ENCODE measurements at regions not wholly inside any gene's neighbourhood (a gene's known extent, or its start where the extent isn't known, plus 50 kb on each side); places are given as distances from the start of the nearest gene placed in this dataset.

DNA sequence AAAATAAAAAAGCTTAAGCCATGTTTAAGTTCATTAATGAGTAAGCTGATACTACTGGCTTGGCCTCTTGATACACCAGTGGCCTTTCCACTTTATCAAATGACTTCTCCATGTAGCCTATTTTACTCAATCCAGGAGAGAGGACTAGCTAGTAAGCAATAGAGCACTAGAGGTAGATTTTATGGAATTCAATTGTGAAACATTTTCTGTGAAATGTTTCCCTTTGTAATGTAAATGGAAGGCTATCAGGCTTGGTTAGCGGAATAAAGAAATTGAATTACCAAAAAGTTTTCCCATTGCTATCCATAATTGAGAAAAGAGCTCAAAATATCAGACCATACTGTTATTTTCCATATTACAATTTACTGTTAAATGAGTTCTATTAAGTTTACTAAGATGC, 515.4 kb upstream of the CDH2 start:
- no peaks in the 10 kb centered on the region for H3K27me3 Mint-ChIP-seq (ENCODE audit: low read depth)
- no peaks in the 10 kb centered on the region for H3K4me1 Mint-ChIP-seq (ENCODE audit: low read depth)
- H3K9me3 Mint-ChIP-seq = peaks cover 11% of the 10 kb centered on the region
- no peak overlapping the region for H3K27ac Mint-ChIP-seq
- H3K36me3 Mint-ChIP-seq (ENCODE audit: low read depth) = no peaks in the 10 kb centered on the region
- no peak overlapping the region for H3K4me3 Mint-ChIP-seq
- CTCF ChIA-PET = no interaction called here
- intact Hi-C loops (cut with micrococcal nuclease) = no loop called here
- no peak for DNase-seq

DNA sequence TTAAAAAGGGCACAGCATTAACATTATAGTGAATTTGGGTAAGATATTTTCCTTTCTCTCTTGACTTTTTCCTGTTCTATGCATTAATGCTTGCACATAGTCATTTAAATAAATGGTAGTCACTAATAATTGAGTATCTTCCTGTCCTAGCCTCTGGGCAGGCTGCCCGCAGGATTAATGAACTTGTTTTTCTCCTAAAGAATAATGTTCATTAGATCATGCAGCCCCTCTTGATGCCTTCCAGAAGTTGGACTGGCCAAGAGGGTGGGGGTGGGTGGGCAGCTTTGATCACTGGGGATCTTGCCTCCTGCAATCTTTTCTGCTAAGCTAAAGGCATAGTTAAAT, 514.5 kb upstream of the CDH2 start:
- no peak overlapping the region for H3K4me3 Mint-ChIP-seq
- H3K27me3 Mint-ChIP-seq (ENCODE audit: low read depth) = no peaks in the 10 kb centered on the region
- H3K4me1 Mint-ChIP-seq (ENCODE audit: low read depth) = no peaks in the 10 kb centered on the region
- H3K9me3 Mint-ChIP-seq = peaks cover 8% of the 10 kb centered on the region
- CTCF ChIA-PET = no interaction called here
- no peak for DNase-seq
- intact Hi-C loops (cut with micrococcal nuclease) = loop anchor here (1.0 kb wide), 1 partner anchor 9 kb away; no protein-coding TSS in a partner anchor
- no peak overlapping the region for H3K27ac Mint-ChIP-seq
- H3K36me3 Mint-ChIP-seq (ENCODE audit: low read depth) = no peaks in the 10 kb centered on the region

DNA sequence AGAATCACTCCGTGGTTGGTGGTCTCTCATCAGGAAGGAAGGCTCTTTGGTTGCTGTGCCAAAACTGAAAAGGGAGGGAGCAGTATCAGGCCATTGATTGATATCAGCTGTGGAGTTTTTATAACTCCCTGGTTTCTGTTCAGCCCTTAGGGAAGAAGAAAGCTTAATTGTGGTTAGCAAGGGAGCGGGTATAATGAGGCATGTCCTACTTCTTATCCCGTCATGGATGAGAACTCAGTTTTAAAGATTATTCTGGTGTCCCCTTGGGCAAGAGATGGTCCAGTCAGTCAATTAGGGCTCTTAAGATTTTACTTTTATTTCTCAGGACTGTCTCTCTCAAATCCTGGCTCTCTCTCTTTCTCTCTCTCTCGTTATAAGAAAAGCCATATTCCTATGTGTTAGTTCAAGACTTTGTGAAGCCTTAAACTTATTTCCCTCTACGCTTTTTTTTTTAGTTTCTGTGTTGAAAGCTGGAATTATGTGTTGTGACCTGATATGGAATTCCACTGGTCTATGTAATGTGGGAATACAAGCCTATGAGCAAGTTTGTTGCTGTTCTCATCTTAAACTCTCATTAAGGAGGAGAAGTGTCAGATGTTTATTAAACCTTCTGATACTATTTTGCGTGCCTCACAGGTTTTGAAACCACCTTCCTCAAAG, 514.0 kb upstream of the CDH2 start:
- H3K27me3 Mint-ChIP-seq (ENCODE audit: low read depth) = no peaks in the 10 kb centered on the region
- no peaks in the 10 kb centered on the region for H3K4me1 Mint-ChIP-seq (ENCODE audit: low read depth)
- CTCF ChIA-PET = interaction anchor here (0.9 kb wide), 1 partner anchor 9 kb away, joined by 3 read pairs; no protein-coding TSS in a partner anchor
- no peak overlapping the region for H3K4me3 Mint-ChIP-seq
- no peak for DNase-seq
- H3K9me3 Mint-ChIP-seq = peaks cover 8% of the 10 kb centered on the region
- intact Hi-C loops (cut with micrococcal nuclease) = loop anchor here (1.0 kb wide), 1 partner anchor 9 kb away; no protein-coding TSS in a partner anchor
- H3K27ac Mint-ChIP-seq = no peak overlapping the region
- no peaks in the 10 kb centered on the region for H3K36me3 Mint-ChIP-seq (ENCODE audit: low read depth)

DNA sequence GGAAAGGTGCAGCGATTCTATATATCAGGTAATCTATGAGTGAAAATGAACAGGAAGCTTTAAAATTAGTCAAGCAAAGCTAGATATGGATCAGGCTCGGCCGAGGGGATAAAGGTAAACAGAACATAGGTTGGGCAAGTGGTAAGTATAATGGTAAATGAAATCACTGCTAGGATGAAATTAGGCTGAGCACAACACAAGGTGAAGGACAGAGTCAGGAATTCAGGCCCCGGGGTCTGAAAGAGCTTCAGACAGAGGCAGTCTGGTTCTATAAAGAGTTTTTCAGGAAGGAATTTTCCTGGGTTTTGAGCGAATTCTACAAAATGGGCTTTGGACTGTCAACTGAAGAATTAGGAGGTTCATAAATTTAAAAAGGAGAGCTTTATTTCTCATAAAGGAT, 513.2 kb upstream of the CDH2 start:
- Mint-ChIP-seq H3K27me3 (ENCODE audit: low read depth) (no peaks in the 10 kb centered on the region), H3K36me3 (ENCODE audit: low read depth) (no peaks in the 10 kb centered on the region), H3K27ac (no peak overlapping the region), H3K4me3 (no peak overlapping the region), H3K9me3 (peaks cover 7% of the 10 kb centered on the region), H3K4me1 (ENCODE audit: low read depth) (no peaks in the 10 kb centered on the region)
- no peak for DNase-seq
- intact Hi-C loops (cut with micrococcal nuclease) = no loop called here
- CTCF ChIA-PET = interaction anchor here (0.9 kb wide), 1 partner anchor 9 kb away, joined by 3 read pairs; no protein-coding TSS in a partner anchor

DNA sequence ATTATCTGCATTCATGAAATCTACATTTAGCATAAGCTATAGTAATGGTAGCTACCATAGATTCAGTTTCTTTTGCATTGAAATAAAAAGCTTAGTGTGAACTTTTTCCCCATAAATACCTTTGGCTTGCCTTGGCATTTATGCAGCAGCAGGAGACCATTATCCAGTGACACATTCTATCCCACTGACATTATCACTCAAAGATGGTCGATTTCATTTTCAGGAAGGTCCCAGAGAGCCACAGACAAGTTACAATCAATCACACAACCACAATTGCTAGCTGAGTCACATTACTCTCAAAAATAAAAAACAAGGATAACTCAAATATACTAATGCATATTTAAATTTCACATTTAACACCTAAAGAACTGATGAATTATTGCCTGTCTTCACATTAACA, 512.7 kb upstream of the CDH2 start:
- Mint-ChIP-seq H3K9me3 (peaks cover 7% of the 10 kb centered on the region), H3K27me3 (ENCODE audit: low read depth) (no peaks in the 10 kb centered on the region), H3K36me3 (ENCODE audit: low read depth) (no peaks in the 10 kb centered on the region), H3K27ac (no peak overlapping the region), H3K4me3 (no peak overlapping the region), H3K4me1 (ENCODE audit: low read depth) (no peaks in the 10 kb centered on the region)
- DNase-seq = no peak
- intact Hi-C loops (cut with micrococcal nuclease) = no loop called here
- CTCF ChIA-PET = no interaction called here

DNA sequence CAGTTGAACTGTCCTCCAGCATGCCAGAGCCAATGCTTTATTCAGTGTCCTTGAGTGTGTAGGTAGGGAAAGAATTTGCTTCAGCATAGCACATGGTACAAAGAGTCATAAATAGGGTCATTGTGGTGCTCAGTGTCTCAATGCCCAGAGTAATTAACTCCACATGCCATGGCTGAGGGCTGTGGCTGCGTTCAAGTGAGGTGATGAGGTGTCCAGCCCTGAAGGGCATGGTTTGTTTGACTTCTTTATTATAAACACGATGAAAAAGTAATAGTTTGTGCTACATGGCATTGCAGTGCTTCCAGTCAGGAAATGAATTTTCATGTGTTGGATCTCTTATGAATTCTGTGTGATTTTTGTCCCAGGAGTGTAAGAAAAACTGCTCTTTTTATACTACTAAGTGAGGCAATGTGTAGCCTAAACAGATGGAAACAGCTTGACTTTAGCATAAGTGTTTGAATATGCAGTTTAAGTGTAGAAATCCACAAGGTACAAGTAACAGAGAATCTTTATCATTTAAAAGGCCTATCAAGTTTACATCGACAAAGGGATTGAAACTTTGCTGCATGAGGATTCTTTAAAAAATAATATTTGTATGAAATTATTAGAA, 507.9 kb upstream of the CDH2 start:
- no peak overlapping the region for H3K27ac Mint-ChIP-seq
- no peak overlapping the region for H3K4me3 Mint-ChIP-seq
- DNase-seq = no peak
- intact Hi-C loops (cut with micrococcal nuclease) = no loop called here
- H3K9me3 Mint-ChIP-seq = peaks cover 2% of the 10 kb centered on the region
- no peaks in the 10 kb centered on the region for H3K36me3 Mint-ChIP-seq (ENCODE audit: low read depth)
- no peaks in the 10 kb centered on the region for H3K27me3 Mint-ChIP-seq (ENCODE audit: low read depth)
- H3K4me1 Mint-ChIP-seq (ENCODE audit: low read depth) = no peaks in the 10 kb centered on the region
- CTCF ChIA-PET = no interaction called here

DNA sequence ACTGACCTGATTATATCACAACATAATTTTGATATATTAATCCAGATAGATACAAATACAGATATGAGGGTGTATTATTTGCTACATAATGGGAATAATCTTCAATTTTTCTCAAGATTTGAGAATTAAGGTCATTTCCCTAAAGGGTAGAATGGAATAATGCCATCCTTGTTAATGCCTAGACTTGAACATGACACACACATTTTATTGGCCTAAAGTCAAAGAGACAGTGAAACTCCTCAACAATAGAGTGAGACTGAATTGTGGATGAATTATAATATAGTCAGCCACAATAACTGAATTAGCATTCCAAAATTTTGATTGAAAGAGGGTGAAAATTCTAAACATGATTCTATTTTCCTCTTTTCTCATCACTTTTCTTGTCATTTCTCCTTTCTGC, 506.0 kb upstream of the CDH2 start:
- H3K27me3 Mint-ChIP-seq (ENCODE audit: low read depth) = no peaks in the 10 kb centered on the region
- no peak for DNase-seq
- CTCF ChIA-PET = no interaction called here
- intact Hi-C loops (cut with micrococcal nuclease) = no loop called here
- H3K36me3 Mint-ChIP-seq (ENCODE audit: low read depth) = no peaks in the 10 kb centered on the region
- H3K4me1 Mint-ChIP-seq (ENCODE audit: low read depth) = no peaks in the 10 kb centered on the region
- no peak overlapping the region for H3K27ac Mint-ChIP-seq
- no peak overlapping the region for H3K4me3 Mint-ChIP-seq
- peaks cover 4% of the 10 kb centered on the region for H3K9me3 Mint-ChIP-seq

DNA sequence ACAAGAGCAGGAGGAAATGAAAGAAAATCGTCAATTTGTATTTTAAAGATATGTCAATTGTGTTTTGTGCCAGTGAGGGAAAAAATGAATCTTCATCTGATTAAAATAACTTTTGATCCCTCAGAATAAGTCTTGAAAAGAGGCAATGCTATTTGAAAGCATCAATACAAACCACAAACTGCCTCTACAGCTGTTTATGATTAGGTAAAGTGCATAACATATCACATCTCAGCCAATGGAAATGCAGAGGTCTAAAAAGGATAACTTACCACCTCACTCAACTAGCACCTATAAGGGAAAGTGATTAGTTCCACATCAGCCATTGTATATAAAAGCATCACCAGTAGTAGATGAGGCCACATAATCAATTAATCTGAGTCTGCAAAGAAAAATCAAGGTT, 492.2 kb upstream of the CDH2 start:
- Mint-ChIP-seq H3K4me3 (no peak overlapping the region), H3K36me3 (ENCODE audit: low read depth) (no peaks in the 10 kb centered on the region), H3K27me3 (ENCODE audit: low read depth) (no peaks in the 10 kb centered on the region), H3K4me1 (ENCODE audit: low read depth) (no peaks in the 10 kb centered on the region), H3K27ac (no peak overlapping the region), H3K9me3 (peaks cover 9% of the 10 kb centered on the region)
- no peak for DNase-seq
- intact Hi-C loops (cut with micrococcal nuclease) = no loop called here
- CTCF ChIA-PET = no interaction called here

DNA sequence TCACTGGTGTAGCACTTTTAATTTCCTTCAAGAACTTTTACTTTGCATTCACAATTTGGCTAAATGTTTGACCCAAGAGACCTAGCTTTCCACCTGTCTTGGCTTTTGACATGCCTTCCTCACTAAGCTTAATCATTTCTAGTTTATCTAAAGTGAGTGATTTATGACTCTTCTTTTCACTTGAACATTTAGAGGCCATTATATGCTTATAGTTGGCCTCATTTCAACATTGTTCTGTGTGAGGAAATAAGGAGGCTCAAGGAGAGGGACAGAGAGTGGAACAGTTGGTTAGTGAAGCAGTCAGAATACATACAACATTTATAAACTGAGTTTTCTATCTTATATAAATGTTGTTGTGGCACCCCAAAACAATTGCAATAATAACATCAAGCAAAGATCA, 489.3 kb upstream of the CDH2 start:
- intact Hi-C loops (cut with micrococcal nuclease) = no loop called here
- Mint-ChIP-seq H3K27me3 (ENCODE audit: low read depth) (no peaks in the 10 kb centered on the region), H3K36me3 (ENCODE audit: low read depth) (no peaks in the 10 kb centered on the region), H3K27ac (no peak overlapping the region), H3K4me1 (ENCODE audit: low read depth) (no peaks in the 10 kb centered on the region), H3K9me3 (peaks cover 9% of the 10 kb centered on the region), H3K4me3 (no peak overlapping the region)
- CTCF ChIA-PET = no interaction called here
- no peak for DNase-seq

DNA sequence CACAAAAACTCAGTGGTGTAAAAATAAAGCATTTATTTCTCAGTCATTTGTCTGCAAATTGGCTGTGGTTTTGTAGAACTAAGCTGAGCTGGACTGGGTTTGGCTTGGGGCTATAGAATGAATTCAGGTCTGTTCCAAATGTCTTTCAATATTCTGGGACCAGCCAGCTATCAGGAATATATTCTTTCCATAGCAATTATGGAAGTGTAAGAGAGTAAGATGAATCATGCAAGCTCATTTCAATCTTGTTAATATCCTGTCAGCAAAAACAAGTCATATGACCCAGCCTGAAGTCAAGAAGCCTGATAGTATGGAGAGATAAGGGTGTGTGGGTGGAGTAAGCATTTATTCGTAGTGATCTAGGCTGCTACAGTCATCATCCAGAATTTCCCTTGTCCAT, 481.0 kb upstream of the CDH2 start:
- DNase-seq = no peak
- no peak overlapping the region for H3K27ac Mint-ChIP-seq
- H3K27me3 Mint-ChIP-seq (ENCODE audit: low read depth) = no peaks in the 10 kb centered on the region
- CTCF ChIA-PET = no interaction called here
- H3K4me3 Mint-ChIP-seq = no peak overlapping the region
- no peaks in the 10 kb centered on the region for H3K4me1 Mint-ChIP-seq (ENCODE audit: low read depth)
- H3K9me3 Mint-ChIP-seq = peaks cover 10% of the 10 kb centered on the region
- intact Hi-C loops (cut with micrococcal nuclease) = no loop called here
- H3K36me3 Mint-ChIP-seq (ENCODE audit: low read depth) = no peaks in the 10 kb centered on the region

DNA sequence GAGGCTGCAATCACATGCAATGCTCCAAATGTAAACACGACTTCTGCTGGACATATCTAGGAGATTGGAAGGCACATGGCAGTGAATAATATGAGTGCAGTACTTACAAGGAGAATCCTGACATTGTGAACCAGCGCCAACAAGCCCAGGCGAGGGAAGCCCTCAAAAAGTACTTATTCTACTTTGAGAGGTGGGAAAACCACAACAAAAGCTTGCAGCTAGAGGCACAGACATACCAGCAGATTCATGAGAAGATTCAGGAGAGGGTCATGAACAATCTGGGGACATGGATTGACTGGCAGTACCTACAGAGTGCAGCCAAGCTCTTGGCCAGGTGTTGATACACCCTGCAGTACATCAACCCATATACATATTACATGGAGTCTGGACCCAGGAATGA, 475.7 kb upstream of the CDH2 start:
- Mint-ChIP-seq H3K27me3 (ENCODE audit: low read depth) (no peaks in the 10 kb centered on the region), H3K4me1 (ENCODE audit: low read depth) (no peaks in the 10 kb centered on the region), H3K27ac (no peak overlapping the region), H3K9me3 (peaks cover 13% of the 10 kb centered on the region), H3K4me3 (no peak overlapping the region), H3K36me3 (ENCODE audit: low read depth) (no peaks in the 10 kb centered on the region)
- DNase-seq = no peak
- CTCF ChIA-PET = no interaction called here
- intact Hi-C loops (cut with micrococcal nuclease) = no loop called here

DNA sequence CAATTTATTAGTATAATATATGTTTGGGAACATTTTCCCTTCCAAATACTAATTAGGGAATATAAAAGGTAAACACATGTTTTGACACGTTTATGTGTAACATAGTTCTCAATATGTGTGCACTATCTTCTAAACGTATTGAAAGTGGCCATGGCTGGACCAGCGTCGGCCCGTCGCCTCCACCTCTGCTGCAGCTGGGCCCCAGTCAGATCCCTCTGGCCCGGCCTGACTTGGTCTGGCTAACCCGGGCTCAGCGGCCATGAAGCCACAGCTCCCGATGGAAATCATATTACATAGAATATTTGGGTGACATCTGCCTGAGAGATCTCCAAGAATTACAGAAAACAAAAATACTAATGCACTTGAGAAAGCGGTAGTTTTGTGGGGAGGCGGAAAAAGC, 474.4 kb upstream of the CDH2 start:
- H3K27me3 Mint-ChIP-seq (ENCODE audit: low read depth) = no peaks in the 10 kb centered on the region
- peaks cover 13% of the 10 kb centered on the region for H3K9me3 Mint-ChIP-seq
- H3K4me3 Mint-ChIP-seq = no peak overlapping the region
- CTCF ChIA-PET = no interaction called here
- H3K4me1 Mint-ChIP-seq (ENCODE audit: low read depth) = no peaks in the 10 kb centered on the region
- intact Hi-C loops (cut with micrococcal nuclease) = no loop called here
- no peak overlapping the region for H3K27ac Mint-ChIP-seq
- H3K36me3 Mint-ChIP-seq (ENCODE audit: low read depth) = no peaks in the 10 kb centered on the region
- no peak for DNase-seq

DNA sequence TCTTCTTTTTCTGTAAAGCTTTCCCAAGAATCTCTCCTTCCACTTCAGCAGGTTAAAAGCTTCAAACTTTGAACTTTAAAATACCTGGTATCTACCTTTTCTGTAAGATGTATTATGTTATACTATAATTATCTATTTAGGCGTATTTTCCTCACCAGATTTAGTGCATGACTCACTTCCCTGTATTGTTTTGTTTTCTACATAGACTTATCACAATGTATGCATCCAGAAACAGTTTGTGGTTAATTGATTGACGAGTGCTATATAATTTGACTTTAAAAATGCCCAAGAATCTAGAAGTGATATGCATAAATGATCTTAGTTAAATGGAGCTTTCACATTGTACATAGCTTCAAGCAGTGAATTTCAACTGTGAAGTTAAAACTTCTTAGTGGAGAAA, 473.9 kb upstream of the CDH2 start:
- CTCF ChIA-PET = no interaction called here
- H3K4me1 Mint-ChIP-seq (ENCODE audit: low read depth) = no peaks in the 10 kb centered on the region
- no peak overlapping the region for H3K27ac Mint-ChIP-seq
- no peaks in the 10 kb centered on the region for H3K27me3 Mint-ChIP-seq (ENCODE audit: low read depth)
- peaks cover 13% of the 10 kb centered on the region for H3K9me3 Mint-ChIP-seq
- no peak for DNase-seq
- no peaks in the 10 kb centered on the region for H3K36me3 Mint-ChIP-seq (ENCODE audit: low read depth)
- H3K4me3 Mint-ChIP-seq = no peak overlapping the region
- intact Hi-C loops (cut with micrococcal nuclease) = no loop called here

Measured in activated naive CD4-positive, alpha-beta T cell treated with anti-CD3 and anti-CD28 coated beads for 36 hours (primary cell).